ENCODE measurements at regions not wholly inside any gene's neighbourhood (a gene's known extent, or its start where the extent isn't known, plus 50 kb on each side); places are given as distances from the start of the nearest gene placed in this dataset.
"Not testable (repeated sequence)": the region's sequence is repeated elsewhere in the genome, so short reads cannot be mapped to it uniquely, and the experiment has no call there.

- Histone ChIP-seq H3K36me3 (ENCODE audit: control insufficient read depth in 4 of 4, insufficient read depth in 4 of 4, low read length in 3 of 4) (no peaks in the 10 kb centered on the region), H3K9me3 (ENCODE audit: control extremely low read depth in 1 of 5, control insufficient read depth in 4 of 5, insufficient read depth in 2 of 5, low read depth in 1 of 5, low read length in 4 of 5) (no peaks in the 10 kb centered on the region), H3K27ac (ENCODE audit: insufficient read depth in 1 of 2, low read depth in 1 of 2, low read length in 2 of 2, poor library complexity in 1 of 2, severe bottlenecking in 2 of 2) (no peak overlapping the region), H3K27me3 (replicated peaks in 2 of 5; ENCODE audit: control insufficient read depth in 4 of 5, insufficient read depth in 5 of 5, low read length in 4 of 5) (no peaks in the 10 kb centered on the region), H3K4me1 (ENCODE audit: control extremely low read depth in 1 of 4, control insufficient read depth in 4 of 4, insufficient read depth in 4 of 4, low read length in 3 of 4) (no peaks in the 10 kb centered on the region), H3K4me3 (ENCODE audit: control insufficient read depth in 1 of 7, extremely low read depth in 1 of 7, insufficient read depth in 4 of 7, low read depth in 2 of 7, low read length in 6 of 7) (no peak overlapping the region)
- ChIA-PET CTCF (no interaction called here), POLR2A (no interaction called here)
- no CpG with 5 or more reads among the region's 1 CpG for WGBS (ENCODE audit: insufficient coverage)
- DNase-seq, result no peak
These were observed 732.5 kb upstream of the CHAC2 start for GRCh38 chr2:53035153-53035552.

- Histone ChIP-seq H3K36me3 (ENCODE audit: control insufficient read depth in 4 of 4, insufficient read depth in 4 of 4, low read length in 3 of 4) (no peaks in the 10 kb centered on the region), H3K4me3 (ENCODE audit: control insufficient read depth in 1 of 7, extremely low read depth in 1 of 7, insufficient read depth in 4 of 7, low read depth in 2 of 7, low read length in 6 of 7) (no peak overlapping the region), H3K4me1 (ENCODE audit: control extremely low read depth in 1 of 4, control insufficient read depth in 4 of 4, insufficient read depth in 4 of 4, low read length in 3 of 4) (no peaks in the 10 kb centered on the region), H3K27me3 (replicated peaks in 2 of 5; ENCODE audit: control insufficient read depth in 4 of 5, insufficient read depth in 5 of 5, low read length in 4 of 5) (no peaks in the 10 kb centered on the region), H3K9me3 (ENCODE audit: control extremely low read depth in 1 of 5, control insufficient read depth in 4 of 5, insufficient read depth in 2 of 5, low read depth in 1 of 5, low read length in 4 of 5) (no peaks in the 10 kb centered on the region), H3K27ac (ENCODE audit: insufficient read depth in 1 of 2, low read depth in 1 of 2, low read length in 2 of 2, poor library complexity in 1 of 2, severe bottlenecking in 2 of 2) (no peak overlapping the region)
- ChIA-PET CTCF (no interaction called here), POLR2A (no interaction called here)
- DNase-seq, result no peak
These were observed 734.2 kb upstream of the CHAC2 start for GRCh38 chr2:53033411-53033810.

- CTCF ChIA-PET, result no interaction called here
- no peak overlapping the region for H3K4me3 ChIP-seq (ENCODE audit: control insufficient read depth in 1 of 7, extremely low read depth in 1 of 7, insufficient read depth in 4 of 7, low read depth in 2 of 7, low read length in 6 of 7)
- H3K36me3 ChIP-seq (ENCODE audit: control insufficient read depth in 4 of 4, insufficient read depth in 4 of 4, low read length in 3 of 4), result no peaks in the 10 kb centered on the region
- no peak for DNase-seq
- no peaks in the 10 kb centered on the region for H3K9me3 ChIP-seq (ENCODE audit: control extremely low read depth in 1 of 5, control insufficient read depth in 4 of 5, insufficient read depth in 2 of 5, low read depth in 1 of 5, low read length in 4 of 5)
- WGBS (ENCODE audit: insufficient coverage), result 100% methylated on average over 3 of the region's 6 CpGs
- H3K27ac ChIP-seq (ENCODE audit: insufficient read depth in 1 of 2, low read depth in 1 of 2, low read length in 2 of 2, poor library complexity in 1 of 2, severe bottlenecking in 2 of 2), result no peak overlapping the region
- H3K27me3 ChIP-seq (replicated peaks in 2 of 5; ENCODE audit: control insufficient read depth in 4 of 5, insufficient read depth in 5 of 5, low read length in 4 of 5), result no peaks in the 10 kb centered on the region
- POLR2A ChIA-PET, result no interaction called here
- no peaks in the 10 kb centered on the region for H3K4me1 ChIP-seq (ENCODE audit: control extremely low read depth in 1 of 4, control insufficient read depth in 4 of 4, insufficient read depth in 4 of 4, low read length in 3 of 4)
These were observed 738.7 kb upstream of the CHAC2 start for GRCh38 chr2:53028746-53029423.

- H3K4me3 ChIP-seq (ENCODE audit: control insufficient read depth in 1 of 7, extremely low read depth in 1 of 7, insufficient read depth in 4 of 7, low read depth in 2 of 7, low read length in 6 of 7), result no peak overlapping the region
- no peak overlapping the region for H3K27ac ChIP-seq (ENCODE audit: insufficient read depth in 1 of 2, low read depth in 1 of 2, low read length in 2 of 2, poor library complexity in 1 of 2, severe bottlenecking in 2 of 2)
- no peaks in the 10 kb centered on the region for H3K36me3 ChIP-seq (ENCODE audit: control insufficient read depth in 4 of 4, insufficient read depth in 4 of 4, low read length in 3 of 4)
- DNase-seq, result no peak
- no peaks in the 10 kb centered on the region for H3K9me3 ChIP-seq (ENCODE audit: control extremely low read depth in 1 of 5, control insufficient read depth in 4 of 5, insufficient read depth in 2 of 5, low read depth in 1 of 5, low read length in 4 of 5)
- ChIA-PET CTCF (no interaction called here), POLR2A (no interaction called here)
- H3K4me1 ChIP-seq (ENCODE audit: control extremely low read depth in 1 of 4, control insufficient read depth in 4 of 4, insufficient read depth in 4 of 4, low read length in 3 of 4), result no peaks in the 10 kb centered on the region
- no peaks in the 10 kb centered on the region for H3K27me3 ChIP-seq (replicated peaks in 2 of 5; ENCODE audit: control insufficient read depth in 4 of 5, insufficient read depth in 5 of 5, low read length in 4 of 5)
These were observed 739.4 kb upstream of the CHAC2 start for GRCh38 chr2:53028225-53028624.

- DNase-seq; H3K4me1 ChIP-seq (ENCODE audit: control extremely low read depth in 1 of 4, control insufficient read depth in 4 of 4, insufficient read depth in 4 of 4, low read length in 3 of 4); H3K27me3 ChIP-seq (replicated peaks in 2 of 5; ENCODE audit: control insufficient read depth in 4 of 5, insufficient read depth in 5 of 5, low read length in 4 of 5); H3K9me3 ChIP-seq (ENCODE audit: control extremely low read depth in 1 of 5, control insufficient read depth in 4 of 5, insufficient read depth in 2 of 5, low read depth in 1 of 5, low read length in 4 of 5); H3K27ac ChIP-seq (ENCODE audit: insufficient read depth in 1 of 2, low read depth in 1 of 2, low read length in 2 of 2, poor library complexity in 1 of 2, severe bottlenecking in 2 of 2); CTCF ChIA-PET; POLR2A ChIA-PET; H3K4me3 ChIP-seq (ENCODE audit: control insufficient read depth in 1 of 7, extremely low read depth in 1 of 7, insufficient read depth in 4 of 7, low read depth in 2 of 7, low read length in 6 of 7); H3K36me3 ChIP-seq (ENCODE audit: control insufficient read depth in 4 of 4, insufficient read depth in 4 of 4, low read length in 3 of 4): not testable (repeated sequence)
- no CpG with 5 or more reads among the region's 4 CpGs for WGBS (ENCODE audit: insufficient coverage)
These were observed 745.4 kb upstream of the CHAC2 start for GRCh38 chr2:53022248-53022647.

GRCh38 chr2:53021828-53022227 lies 745.8 kb upstream of the CHAC2 start:
- Histone ChIP-seq H3K4me1 (ENCODE audit: control extremely low read depth in 1 of 4, control insufficient read depth in 4 of 4, insufficient read depth in 4 of 4, low read length in 3 of 4) (no peaks in the 10 kb centered on the region), H3K9me3 (ENCODE audit: control extremely low read depth in 1 of 5, control insufficient read depth in 4 of 5, insufficient read depth in 2 of 5, low read depth in 1 of 5, low read length in 4 of 5) (no peaks in the 10 kb centered on the region), H3K4me3 (ENCODE audit: control insufficient read depth in 1 of 7, extremely low read depth in 1 of 7, insufficient read depth in 4 of 7, low read depth in 2 of 7, low read length in 6 of 7) (no peak overlapping the region), H3K27ac (ENCODE audit: insufficient read depth in 1 of 2, low read depth in 1 of 2, low read length in 2 of 2, poor library complexity in 1 of 2, severe bottlenecking in 2 of 2) (no peak overlapping the region), H3K27me3 (replicated peaks in 2 of 5; ENCODE audit: control insufficient read depth in 4 of 5, insufficient read depth in 5 of 5, low read length in 4 of 5) (no peaks in the 10 kb centered on the region), H3K36me3 (ENCODE audit: control insufficient read depth in 4 of 4, insufficient read depth in 4 of 4, low read length in 3 of 4) (no peaks in the 10 kb centered on the region)
- peak in 2 of 3 donors; percentile 10 to 22 for DNase-seq
- CTCF ChIA-PET, result no interaction called here
- POLR2A ChIA-PET, result no interaction called here
- WGBS (ENCODE audit: insufficient coverage), result 100% methylated on average over 2 of the region's 2 CpGs

- WGBS (ENCODE audit: insufficient coverage), result 100% methylated on average over 1 of the region's 3 CpGs
- Histone ChIP-seq H3K36me3 (ENCODE audit: control insufficient read depth in 4 of 4, insufficient read depth in 4 of 4, low read length in 3 of 4) (no peaks in the 10 kb centered on the region), H3K9me3 (ENCODE audit: control extremely low read depth in 1 of 5, control insufficient read depth in 4 of 5, insufficient read depth in 2 of 5, low read depth in 1 of 5, low read length in 4 of 5) (no peaks in the 10 kb centered on the region), H3K4me1 (ENCODE audit: control extremely low read depth in 1 of 4, control insufficient read depth in 4 of 4, insufficient read depth in 4 of 4, low read length in 3 of 4) (no peaks in the 10 kb centered on the region), H3K27me3 (replicated peaks in 2 of 5; ENCODE audit: control insufficient read depth in 4 of 5, insufficient read depth in 5 of 5, low read length in 4 of 5) (no peaks in the 10 kb centered on the region), H3K27ac (ENCODE audit: insufficient read depth in 1 of 2, low read depth in 1 of 2, low read length in 2 of 2, poor library complexity in 1 of 2, severe bottlenecking in 2 of 2) (no peak overlapping the region), H3K4me3 (ENCODE audit: control insufficient read depth in 1 of 7, extremely low read depth in 1 of 7, insufficient read depth in 4 of 7, low read depth in 2 of 7, low read length in 6 of 7) (no peak overlapping the region)
- DNase-seq, result no peak
- POLR2A ChIA-PET, result no interaction called here
- CTCF ChIA-PET, result no interaction called here
These were observed 746.3 kb upstream of the CHAC2 start for GRCh38 chr2:53021292-53021691.

Data from common myeloid progenitor, CD34-positive (primary cell).